OCI-LY7 (cell line): ENCODE measurements at regions not wholly inside any gene's neighbourhood (a gene's known extent, or its start where the extent isn't known, plus 50 kb on each side); places are given as distances from the start of the nearest gene placed in this dataset.

ENCODE experiments used
- EZH2phosphoT487 ChIP-seq: fragments of 200-600 bp; sonication (generic); IDR thresholded peaks from 2 replicates; pipeline ENCODE4 v1.6.1; 2018; ENCODE audit warnings: low read depth, borderline replicate concordance, mild to moderate bottlenecking, mixed run types, antibody characterized with exemption, low read length, moderate library complexity, mixed read lengths
- TF ChIP-seq, protein P1 (sequence below): fragments of 200-600 bp; sonication (generic); conservative IDR thresholded peaks from 2 replicates; pipeline ENCODE4 v1.5.1; 2014; ENCODE audit warnings: mild to moderate bottlenecking, antibody characterized with exemption, low read length, moderate library complexity, mixed read lengths

DNA sequence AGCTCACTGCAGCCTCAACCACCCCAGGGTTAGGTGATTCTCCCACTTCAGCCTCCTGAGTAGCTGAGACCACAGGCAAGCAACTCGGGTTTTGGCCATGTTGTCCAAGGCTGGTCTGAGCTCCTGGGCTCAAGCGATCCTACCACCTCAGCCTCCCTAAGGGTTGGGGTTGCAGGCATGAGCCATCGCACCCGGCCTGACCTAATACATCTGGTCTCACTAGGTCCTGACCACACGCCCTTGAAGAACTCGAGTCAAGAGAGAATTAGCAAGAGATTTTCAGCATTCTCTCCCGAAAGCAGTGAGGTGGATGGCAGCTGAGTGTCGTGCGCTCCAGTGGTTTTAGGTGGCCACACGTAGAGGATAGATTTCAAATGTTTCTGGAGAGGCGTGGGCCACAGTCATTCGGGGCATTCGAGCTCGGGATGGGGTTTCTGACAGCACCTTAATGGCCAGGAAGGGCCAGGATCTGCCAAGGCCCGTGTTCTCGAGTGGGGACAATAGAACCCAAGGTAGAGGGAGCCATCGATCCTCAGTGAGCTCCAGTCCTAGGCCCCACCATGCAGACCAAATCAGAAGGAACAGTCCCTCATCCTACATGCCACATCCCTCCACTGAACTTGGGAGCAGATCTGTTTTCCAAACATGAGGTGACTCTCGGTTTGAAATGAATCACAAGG, 193.1 kb downstream of the ALG10 start:
- TF ChIP-seq EZH2phosphoT487 = no peak
- TF ChIP-seq, protein P1, sequence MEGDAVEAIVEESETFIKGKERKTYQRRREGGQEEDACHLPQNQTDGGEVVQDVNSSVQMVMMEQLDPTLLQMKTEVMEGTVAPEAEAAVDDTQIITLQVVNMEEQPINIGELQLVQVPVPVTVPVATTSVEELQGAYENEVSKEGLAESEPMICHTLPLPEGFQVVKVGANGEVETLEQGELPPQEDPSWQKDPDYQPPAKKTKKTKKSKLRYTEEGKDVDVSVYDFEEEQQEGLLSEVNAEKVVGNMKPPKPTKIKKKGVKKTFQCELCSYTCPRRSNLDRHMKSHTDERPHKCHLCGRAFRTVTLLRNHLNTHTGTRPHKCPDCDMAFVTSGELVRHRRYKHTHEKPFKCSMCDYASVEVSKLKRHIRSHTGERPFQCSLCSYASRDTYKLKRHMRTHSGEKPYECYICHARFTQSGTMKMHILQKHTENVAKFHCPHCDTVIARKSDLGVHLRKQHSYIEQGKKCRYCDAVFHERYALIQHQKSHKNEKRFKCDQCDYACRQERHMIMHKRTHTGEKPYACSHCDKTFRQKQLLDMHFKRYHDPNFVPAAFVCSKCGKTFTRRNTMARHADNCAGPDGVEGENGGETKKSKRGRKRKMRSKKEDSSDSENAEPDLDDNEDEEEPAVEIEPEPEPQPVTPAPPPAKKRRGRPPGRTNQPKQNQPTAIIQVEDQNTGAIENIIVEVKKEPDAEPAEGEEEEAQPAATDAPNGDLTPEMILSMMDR = no peak
